Epithelial cell of esophagus (primary cell): ENCODE measurements at regions not wholly inside any gene's neighbourhood (a gene's known extent, or its start where the extent isn't known, plus 50 kb on each side); places are given as distances from the start of the nearest gene placed in this dataset.

Experiments
- DNase-seq: peaks from one replicate; pipeline ENCODE4 v3.0.0; 2010; ENCODE audit warnings: low read depth
- H3K4me3 ChIP-seq: 2 replicates; pipeline ENCODE4 v1.5.1; 2011; ENCODE audit warnings: mild to moderate bottlenecking, low read length, control low read depth
- CTCF ChIP-seq: IDR thresholded peaks from 2 replicates; pipeline ENCODE4 v1.5.1; 2011; ENCODE audit warnings: low read depth, mild to moderate bottlenecking, low read length, control low read depth, inconsistent platforms; ENCODE audit not compliant: insufficient read depth; ENCODE audit errors: missing control alignments

GRCh38 chr5:148898413-148899075 lies 72.1 kb downstream of the ADRB2 start:
- no peak for TF ChIP-seq CTCF
- no peak for DNase-seq
- H3K4me3 ChIP-seq, result no peak overlapping the region

- TF ChIP-seq CTCF, result no peak
- no peak overlapping the region for H3K4me3 ChIP-seq
- peak; percentile 85 for DNase-seq
These were observed 73.6 kb downstream of the ADRB2 start for GRCh38 chr5:148899993-148900392.

- no peak for TF ChIP-seq CTCF
- H3K4me3 ChIP-seq, result no peak overlapping the region
- no peak for DNase-seq
These were observed 76.1 kb downstream of the ADRB2 start for GRCh38 chr5:148902478-148902877.

DNA sequence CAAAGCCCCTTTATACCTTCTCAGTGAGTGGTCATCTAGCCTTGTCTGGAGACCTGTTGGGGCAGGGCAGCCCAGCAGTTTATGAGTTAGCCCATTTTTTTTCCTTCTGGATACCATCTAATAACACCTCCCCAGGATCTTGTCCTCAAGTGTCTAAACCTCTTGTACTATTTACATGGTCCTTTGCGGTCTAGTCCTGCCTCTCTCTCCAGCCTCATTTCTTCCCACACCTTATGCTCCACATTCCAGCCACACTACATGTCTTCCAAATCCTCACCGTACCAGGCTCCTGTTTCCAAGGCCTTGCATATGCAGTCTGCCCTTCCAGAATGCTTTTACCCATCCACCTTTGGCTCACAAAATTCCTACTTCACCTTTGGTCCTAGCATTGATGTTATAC lies 77.2 kb downstream of the ADRB2 start:
- TF ChIP-seq CTCF, result no peak
- no peak for DNase-seq
- H3K4me3 ChIP-seq, result no peak overlapping the region

- TF ChIP-seq CTCF, result no peak
- H3K4me3 ChIP-seq, result no peak overlapping the region
- no peak for DNase-seq
These were observed 78.0 kb downstream of the ADRB2 start for GRCh38 chr5:148904440-148904839.

DNA sequence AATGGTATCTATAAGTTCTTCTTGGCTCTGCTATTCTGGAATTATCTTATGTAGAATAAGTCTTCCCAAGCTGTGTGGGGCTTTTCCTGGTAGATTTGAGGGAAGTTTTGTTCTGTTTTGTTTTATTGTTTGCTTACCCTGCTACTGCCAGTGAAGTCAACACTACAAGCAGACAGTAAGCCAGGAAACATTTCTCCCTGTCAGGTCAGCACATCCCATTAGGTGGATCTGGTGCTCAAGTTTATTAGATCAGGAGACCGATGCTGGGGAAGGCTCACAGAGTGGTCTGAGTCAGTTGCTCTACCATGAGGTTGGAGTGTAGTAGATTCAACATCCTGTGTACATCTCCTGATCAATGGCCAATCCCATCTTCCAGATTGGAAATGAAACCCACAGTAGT lies 79.1 kb downstream of the ADRB2 start:
- TF ChIP-seq CTCF, result no peak
- no peak for DNase-seq

DNA sequence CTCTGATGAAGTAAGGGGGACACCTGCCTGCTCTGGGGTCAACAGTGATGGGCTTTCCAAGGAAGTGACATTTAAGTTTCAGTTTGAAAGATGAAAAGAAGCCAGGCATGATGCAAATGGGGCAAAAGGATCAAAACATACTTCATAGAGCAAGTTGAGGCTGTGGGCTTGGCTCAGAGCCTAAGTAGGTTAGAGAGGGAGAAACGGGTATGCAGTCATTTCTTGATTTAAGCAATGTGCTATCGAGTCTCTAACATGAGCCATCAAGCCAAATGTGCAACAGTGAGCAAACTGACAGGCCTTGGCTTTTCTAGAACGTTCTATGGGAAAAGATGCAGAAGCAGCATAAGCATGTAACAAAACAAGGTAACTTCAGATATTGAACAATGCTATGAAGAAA lies 80.6 kb downstream of the ADRB2 start:
- TF ChIP-seq CTCF, result no peak
- no peak for DNase-seq
- H3K4me3 ChIP-seq, result no peak overlapping the region

More for the DNA sequence above, 79.1 kb downstream of the ADRB2 start:
- H3K4me3 ChIP-seq, result no peak overlapping the region
